Suprapubic skin (tissue), 3 donors: ENCODE measurements at regions not wholly inside any gene's neighbourhood (a gene's known extent, or its start where the extent isn't known, plus 50 kb on each side); places are given as distances from the start of the nearest gene placed in this dataset.

ENCODE experiments used
- CTCF ChIP-seq, 2 donors: fragments of 200-600 bp in 1 of 2; fragments of 450-650 bp in 1 of 2; sonication (generic) in 1 of 2; IDR thresholded peaks; one replicate each; pipeline ENCODE4 v1.5.1; 2016 to 2019; ENCODE audit warnings: antibody characterized with exemption in 2 of 2, mild to moderate bottlenecking in 1 of 2, moderate library complexity in 1 of 2
- EP300 ChIP-seq: sonication (generic); formaldehyde crosslinking; IDR thresholded peaks from one replicate; pipeline ENCODE4 v1.6.1; 2017; ENCODE audit warnings: antibody characterized with exemption

- no peak for TF ChIP-seq CTCF (IDR thresholded peaks at IDR 0.05)
- no peak for TF ChIP-seq EP300
Observed at GRCh38 chr1:98498651-98499050, 162.9 kb upstream of the SNX7 start.
